Left renal cortex interstitium (tissue), 4 donors: ENCODE measurements at regions not wholly inside any gene's neighbourhood (a gene's known extent, or its start where the extent isn't known, plus 50 kb on each side); places are given as distances from the start of the nearest gene placed in this dataset.
"Not testable (repeated sequence)": the region's sequence is repeated elsewhere in the genome, so short reads cannot be mapped to it uniquely, and the experiment has no call there.

Source experiments
- DNase-seq, 4 donors: peaks; one replicate each; pipeline ENCODE4 v3.0.0-alpha.2; 2013; ENCODE audit warnings: low read depth in 4 of 4, low spot score in 2 of 4, missing footprints in 1 of 4

- DNase-seq, result no peak
Observed at GRCh38 chr3:160094562-160094961, 105.9 kb downstream of the IL12A start.

- no peak for DNase-seq
Observed at GRCh38 chr3:160097478-160097877, 108.8 kb downstream of the IL12A start.

GRCh38 chr3:160098261-160098908, 109.8 kb downstream of the IL12A start:
- DNase-seq, result no peak

- DNase-seq, result no peak
Observed at GRCh38 chr3:160098926-160099626, 110.4 kb downstream of the IL12A start.

GRCh38 chr3:160099834-160100233, 111.2 kb downstream of the IL12A start:
- DNase-seq, result no peak

- DNase-seq, result no peak
Observed at GRCh38 chr3:160100610-160101009, 112.0 kb downstream of the IL12A start.

- DNase-seq, result not testable (repeated sequence)
Observed at GRCh38 chr3:160102001-160102400, 113.4 kb downstream of the IL12A start.

GRCh38 chr3:160103397-160103796, 114.8 kb downstream of the IL12A start:
- DNase-seq, result no peak

GRCh38 chr3:160105907-160106584, 117.4 kb downstream of the IL12A start:
- no peak for DNase-seq

- DNase-seq, result no peak
Observed at GRCh38 chr3:160106905-160107861, 118.0 kb upstream of the C3orf80 start.

GRCh38 chr3:160108362-160108761, 116.9 kb upstream of the C3orf80 start:
- no peak for DNase-seq

GRCh38 chr3:160112481-160112880, 112.7 kb upstream of the C3orf80 start:
- no peak for DNase-seq

- DNase-seq, result no peak
Observed at GRCh38 chr3:160112996-160113395, 112.2 kb upstream of the C3orf80 start.

GRCh38 chr3:160114355-160114995, 110.7 kb upstream of the C3orf80 start:
- no peak for DNase-seq

GRCh38 chr3:160115387-160115786, 109.8 kb upstream of the C3orf80 start:
- DNase-seq, result no peak

- DNase-seq, result no peak
Observed at GRCh38 chr3:160124224-160124623, 101.0 kb upstream of the C3orf80 start.

GRCh38 chr3:160125258-160125657, 100.0 kb upstream of the C3orf80 start:
- no peak for DNase-seq

- DNase-seq, result no peak
Observed at GRCh38 chr3:160126051-160126450, 99.2 kb upstream of the C3orf80 start.

- DNase-seq, result no peak
Observed at GRCh38 chr3:160126761-160127160, 98.5 kb upstream of the C3orf80 start.

- no peak for DNase-seq
Observed at GRCh38 chr3:160127308-160127707, 97.9 kb upstream of the C3orf80 start.
